GM12878 (cell line): ENCODE measurements at regions not wholly inside any gene's neighbourhood (a gene's known extent, or its start where the extent isn't known, plus 50 kb on each side); places are given as distances from the start of the nearest gene placed in this dataset.

ENCODE experiments used
- ATAC-seq: fragments of 200-7000 bp; cut with Tn5 transposase; 3 replicates; pipeline ENCODE4 v1.9.1; 2020; ENCODE audit warnings: mild to moderate bottlenecking, moderate library complexity
- BruUV-seq: library from RNA; stranded (reverse); fragments of 400-500 nt; replicated peaks from 2 replicates; lab custom pipeline; 2021; lab: Mats Ljungman, UMichigan
- CTCF ChIA-PET: fragments of 300-600 bp; sonication (Branson Sonifier 250); formaldehyde crosslinking; extraction: SDS; loops from one replicate; lab custom pipeline; 2021; ENCODE audit warnings: inconsistent platforms; lab: Yijun Ruan, JAX
- POLR2A ChIA-PET: fragments of 350-600 bp; formaldehyde crosslinking; extraction: SDS; loops from one replicate; lab custom pipeline; 2021; ENCODE audit warnings: inconsistent platforms; lab: Charles Lee
- RAD21 ChIA-PET: fragments of 300-600 bp; sonication (Branson Sonifier 250); formaldehyde crosslinking; loops from one replicate; lab custom pipeline; 2023; ENCODE audit warnings: antibody characterized with exemption; ENCODE audit not compliant: unreplicated experiment; lab: Charles Lee
- SMC1A ChIA-PET: fragments of 300-600 bp; sonication (Branson Sonifier 250); formaldehyde crosslinking; loops from one replicate; lab custom pipeline; 2023; ENCODE audit not compliant: unreplicated experiment, uncharacterized antibody; lab: Charles Lee
- DNase-seq: peaks from one replicate; pipeline ENCODE4 v3.0.0-alpha.2; 2011; ENCODE audit warnings: low read depth, low spot score
- FAIRE-seq: peaks from 3 replicates; lab custom pipeline; 2011; peaks lifted over from hg19 to GRCh38; lab: Jason Lieb, UNC
- H2AFZ ChIP-seq: 2 replicates; pipeline ENCODE4 v1.6.0; 2011; ENCODE audit warnings: low read depth, low read length, control low read depth; ENCODE audit not compliant: control insufficient read depth
- H3K27ac ChIP-seq: 2 replicates; pipeline ENCODE4 v1.5.1; 2011; ENCODE audit warnings: control low read depth; ENCODE audit not compliant: control insufficient read depth, insufficient read depth
- H3K27me3 ChIP-seq, 2 experiments: replicated peaks in 1 of 2; 2 replicates each; pipeline versions ENCODE4 v1.6.0 to v1.6.1; 2011; ENCODE audit warnings: low read length in 1 of 2; ENCODE audit not compliant: control insufficient read depth in 2 of 2, insufficient read depth in 2 of 2
- H3K36me3 ChIP-seq, 2 experiments: 2 replicates each; pipeline ENCODE4 v1.5.1; 2011; ENCODE audit warnings: low read length in 1 of 2; ENCODE audit not compliant: control insufficient read depth in 2 of 2, insufficient read depth in 2 of 2
- H3K4me1 ChIP-seq: 2 replicates; pipeline ENCODE4 v1.6.1; 2011; ENCODE audit warnings: mild to moderate bottlenecking, low read length, moderate library complexity, mixed read lengths; ENCODE audit not compliant: control insufficient read depth, insufficient read depth
- H3K4me2 ChIP-seq: 2 replicates; pipeline ENCODE4 v1.6.0; 2011; ENCODE audit warnings: control low read depth; ENCODE audit not compliant: control insufficient read depth, insufficient read depth
- H3K4me3 ChIP-seq: fragments of 200-600 bp; sonication (generic); 2 replicates; pipeline ENCODE4 v1.5.1; 2016
- H3K79me2 ChIP-seq: 2 replicates; pipeline ENCODE4 v1.6.0; 2011; ENCODE audit warnings: low read length; ENCODE audit not compliant: control insufficient read depth, insufficient read depth
- H3K9ac ChIP-seq: 2 replicates; pipeline ENCODE4 v1.8.0; 2011; ENCODE audit warnings: low read length, control low read depth, mixed read lengths; ENCODE audit not compliant: control insufficient read depth, insufficient read depth
- H3K9me3 ChIP-seq: replicated peaks from 3 replicates; pipeline ENCODE4 v1.5.1; 2011; ENCODE audit warnings: mild to moderate bottlenecking, low read length; ENCODE audit not compliant: control insufficient read depth, insufficient read depth
- H4K20me1 ChIP-seq: 2 replicates; pipeline ENCODE4 v1.6.0; 2011; ENCODE audit not compliant: control insufficient read depth, insufficient read depth
- ESRRA ChIP-seq: IDR thresholded peaks from 2 replicates; pipeline ENCODE4 v1.6.1; 2012; ENCODE audit warnings: mild to moderate bottlenecking, low read length, improper control_type of control experiment
- EZH2 ChIP-seq: IDR thresholded peaks from 2 replicates; pipeline ENCODE4 v1.6.1; 2012; ENCODE audit warnings: low read depth, mild to moderate bottlenecking, control low read depth, inconsistent platforms, low read length, borderline replicate concordance; ENCODE audit not compliant: control insufficient read depth
- HDAC2 ChIP-seq: fragments of 200-600 bp; sonication (generic); IDR thresholded peaks from 2 replicates; pipeline ENCODE4 v1.6.1; 2017
- HDAC6 ChIP-seq: fragments of 200-600 bp; sonication (generic); IDR thresholded peaks from one replicate; pipeline ENCODE4 v1.8.0; 2017; ENCODE audit warnings: antibody characterized with exemption; ENCODE audit not compliant: unreplicated experiment
- HSF1 ChIP-seq: fragments of 150-350 bp; IDR thresholded peaks from 2 replicates; pipeline ENCODE4 v1.6.1; 2014; ENCODE audit warnings: mild to moderate bottlenecking, low read depth, low read length
- RELA ChIP-seq: fragments of 450-650 bp; IDR thresholded peaks from 2 replicates; pipeline ENCODE4 v1.8.0; 2014; ENCODE audit warnings: borderline replicate concordance; ENCODE audit not compliant: partially characterized antibody
- SP1 ChIP-seq: IDR thresholded peaks from one replicate; pipeline ENCODE4 v1.6.1; 2011; ENCODE audit warnings: low read depth, low read length
- WRNIP1 ChIP-seq: IDR thresholded peaks from 2 replicates; pipeline ENCODE4 v1.6.1; 2011; ENCODE audit warnings: low read depth, low read length, improper control_type of control experiment, borderline replicate concordance
- WGBS: methylation state at CpG from one replicate; pipeline ENCODE4 v1.1.6; 2016; ENCODE audit warnings: low lambda C conversion rate; ENCODE audit not compliant: insufficient replicate concordance, insufficient coverage; ENCODE audit errors: missing lambda C conversion rate; 5-methylcytosine and 5-hydroxymethylcytosine counted together
- in situ Hi-C: fragments of 300-500 bp; cut with MboI; formaldehyde crosslinking; loops from 9 replicates; pipeline ENCODE4 v1.14.3; 2018; ENCODE audit warnings: mixed read lengths
- intact Hi-C: fragments of 100-400 bp; cut with micrococcal nuclease; formaldehyde crosslinking; loops from one replicate; pipeline ENCODE4 v1.14.2; 2022; ENCODE audit not compliant: unreplicated experiment

- WGBS = 22% methylated on average over 3 of the region's 3 CpGs
- no peak for TF ChIP-seq ESRRA
- ATAC-seq (no peak), FAIRE-seq (no peak), DNase-seq (no peak)
- Histone ChIP-seq H4K20me1 (no peaks in the 10 kb centered on the region), H2AFZ (no peak overlapping the region), H3K4me3 (no peak overlapping the region), H3K4me1 (no peaks in the 10 kb centered on the region), H3K4me2 (no peak overlapping the region), H3K36me3 (no peaks in the 10 kb centered on the region), H3K27ac (no peak overlapping the region), H3K27me3 (no peaks in the 10 kb centered on the region), H3K9ac (no peak overlapping the region), H3K79me2 (no peaks in the 10 kb centered on the region), H3K9me3 (no peaks in the 10 kb centered on the region)
- SMC1A ChIA-PET = interaction anchor here (0.7 to 1.2 kb wide), 2 partner anchors 9 to 18 kb away, joined by 3 to 4 read pairs; no protein-coding TSS in a partner anchor
- in situ Hi-C loops = no loop called here
- RAD21 ChIA-PET = no interaction called here
- POLR2A ChIA-PET = no interaction called here
- CTCF ChIA-PET = no interaction called here
- no TSS peak for BruUV-seq
- intact Hi-C loops = no loop called here
These were observed 429.7 kb downstream of the C12orf50 start for GRCh38 chr12:87599459-87599858.

- no TSS peak for BruUV-seq
- WGBS = 5% methylated on average over 3 of the region's 3 CpGs
- SMC1A ChIA-PET = no interaction called here
These were observed 432.1 kb downstream of the C12orf50 start for GRCh38 chr12:87597114-87597513.

More at GRCh38 chr12:87597114-87597513, 432.1 kb downstream of the C12orf50 start:
- ChIA-PET CTCF (no interaction called here), POLR2A (no interaction called here), RAD21 (no interaction called here)
- Histone ChIP-seq H3K36me3 (no peaks in the 10 kb centered on the region), H2AFZ (no peak overlapping the region), H3K9me3 (no peaks in the 10 kb centered on the region), H3K9ac (no peak overlapping the region), H3K79me2 (no peaks in the 10 kb centered on the region), H4K20me1 (no peaks in the 10 kb centered on the region), H3K4me2 (no peak overlapping the region), H3K27ac (no peak overlapping the region), H3K4me1 (no peaks in the 10 kb centered on the region), H3K27me3 (no peaks in the 10 kb centered on the region), H3K4me3 (no peak overlapping the region)
- no peak for DNase-seq
- intact Hi-C loops = no loop called here
- TF ChIP-seq SP1 = no peak
- no peak for TF ChIP-seq WRNIP1
- no peak for TF ChIP-seq HDAC2
- no peak for TF ChIP-seq RELA
- no peak for TF ChIP-seq HDAC6
- TF ChIP-seq HSF1 = no peak
- TF ChIP-seq EZH2 = no peak
- in situ Hi-C loops = no loop called here
- ATAC-seq = no peak
- FAIRE-seq = no peak
